Vagina (tissue), 2 donors: ENCODE measurements at regions not wholly inside any gene's neighbourhood (a gene's known extent, or its start where the extent isn't known, plus 50 kb on each side); places are given as distances from the start of the nearest gene placed in this dataset.

Source experiments
- DNase-seq, 2 donors: peaks; one replicate each; pipeline ENCODE4 v3.0.0-alpha.2; 2017; ENCODE audit errors: extremely low spot score in 2 of 2
- H3K27ac ChIP-seq: fragments of 200-600 bp; sonication (generic); one replicate; pipeline ENCODE4 v1.5.1; 2019
- H3K27me3 ChIP-seq: fragments of 200-600 bp; sonication (generic); one replicate; pipeline ENCODE4 v1.5.1; 2019
- H3K36me3 ChIP-seq, 2 donors: fragments of 200-600 bp; sonication (generic); one replicate each; pipeline ENCODE4 v1.5.1; 2017 to 2019
- H3K4me1 ChIP-seq: fragments of 200-600 bp; sonication (generic); one replicate; pipeline ENCODE4 v1.5.1; 2019
- H3K4me3 ChIP-seq, 2 donors: fragments of 200-600 bp; sonication (generic); 1 replicate in 1 of 2; 2 replicates in 1 of 2; pipeline ENCODE4 v1.5.1; 2016 to 2019
- H3K9me3 ChIP-seq: fragments of 200-600 bp; sonication (generic); one replicate; pipeline ENCODE4 v1.5.1; 2019
- POLR2A ChIP-seq, 2 donors: fragments of 450-650 bp; IDR thresholded peaks; one replicate each; pipeline ENCODE4 v1.6.1; 2017; ENCODE audit warnings: antibody characterized with exemption in 2 of 2, mild to moderate bottlenecking in 2 of 2, moderate library complexity in 2 of 2
- POLR2AphosphoS5 ChIP-seq, 2 donors: sonication (generic); formaldehyde crosslinking; IDR thresholded peaks; one replicate each; pipeline ENCODE4 v1.9.0; 2017; ENCODE audit warnings: antibody characterized with exemption in 2 of 2, mild to moderate bottlenecking in 2 of 2, low read depth in 1 of 2; ENCODE audit not compliant: insufficient read depth in 1 of 2
- intact Hi-C: fragments of 100-400 bp; cut with DNase I; formaldehyde crosslinking; loops from one replicate; pipeline ENCODE4 v1.15.1; 2023
- TF ChIP-seq, protein P1 (sequence below), 3 experiments: fragments of 450-650 bp in 2 of 3; fragments of 200-600 bp in 1 of 3; sonication (generic) in 1 of 3; IDR thresholded peaks; one replicate each; pipeline ENCODE4 v1.5.1; 2017 to 2019; ENCODE audit warnings: antibody characterized with exemption in 3 of 3, mild to moderate bottlenecking in 2 of 3, moderate library complexity in 2 of 3

DNA sequence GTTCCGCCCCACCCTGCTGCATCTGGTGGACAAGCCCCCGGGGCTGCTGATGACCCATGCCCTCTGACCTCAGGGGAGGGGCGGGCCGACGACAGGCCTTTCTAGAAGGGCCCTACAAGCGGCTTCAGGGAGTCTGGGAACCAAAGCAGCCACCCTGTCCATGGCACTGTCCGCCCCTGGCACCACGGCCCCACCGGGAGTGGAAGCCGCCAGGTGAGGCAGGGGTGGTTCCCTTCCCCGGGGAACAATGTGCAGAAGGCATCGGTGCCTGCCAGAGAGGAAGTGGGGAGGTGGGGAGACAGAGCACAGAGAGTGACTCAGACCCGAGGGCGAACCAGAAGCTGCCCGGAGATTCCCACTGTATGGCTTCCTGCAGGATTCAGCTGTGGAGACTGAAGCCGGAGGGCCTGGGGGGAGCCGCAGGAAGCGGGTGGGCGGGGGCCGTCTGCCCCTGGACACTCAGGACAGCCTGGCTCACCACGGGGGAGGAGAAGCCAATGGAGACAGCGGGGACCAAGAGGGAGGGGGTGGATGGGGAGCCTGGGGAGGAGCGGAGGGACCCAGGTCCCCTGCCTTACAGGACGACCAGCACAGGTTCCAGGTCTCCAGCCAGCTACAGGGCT lies 134.0 kb downstream of the TPRA1 start:
- Histone ChIP-seq H3K36me3 (no peaks in the 10 kb centered on the region), H3K27ac (no peak overlapping the region)
- intact Hi-C loops, result loop anchor here (10.0 kb wide), 1 partner anchor 702 kb away; no protein-coding TSS in a partner anchor

DNA sequence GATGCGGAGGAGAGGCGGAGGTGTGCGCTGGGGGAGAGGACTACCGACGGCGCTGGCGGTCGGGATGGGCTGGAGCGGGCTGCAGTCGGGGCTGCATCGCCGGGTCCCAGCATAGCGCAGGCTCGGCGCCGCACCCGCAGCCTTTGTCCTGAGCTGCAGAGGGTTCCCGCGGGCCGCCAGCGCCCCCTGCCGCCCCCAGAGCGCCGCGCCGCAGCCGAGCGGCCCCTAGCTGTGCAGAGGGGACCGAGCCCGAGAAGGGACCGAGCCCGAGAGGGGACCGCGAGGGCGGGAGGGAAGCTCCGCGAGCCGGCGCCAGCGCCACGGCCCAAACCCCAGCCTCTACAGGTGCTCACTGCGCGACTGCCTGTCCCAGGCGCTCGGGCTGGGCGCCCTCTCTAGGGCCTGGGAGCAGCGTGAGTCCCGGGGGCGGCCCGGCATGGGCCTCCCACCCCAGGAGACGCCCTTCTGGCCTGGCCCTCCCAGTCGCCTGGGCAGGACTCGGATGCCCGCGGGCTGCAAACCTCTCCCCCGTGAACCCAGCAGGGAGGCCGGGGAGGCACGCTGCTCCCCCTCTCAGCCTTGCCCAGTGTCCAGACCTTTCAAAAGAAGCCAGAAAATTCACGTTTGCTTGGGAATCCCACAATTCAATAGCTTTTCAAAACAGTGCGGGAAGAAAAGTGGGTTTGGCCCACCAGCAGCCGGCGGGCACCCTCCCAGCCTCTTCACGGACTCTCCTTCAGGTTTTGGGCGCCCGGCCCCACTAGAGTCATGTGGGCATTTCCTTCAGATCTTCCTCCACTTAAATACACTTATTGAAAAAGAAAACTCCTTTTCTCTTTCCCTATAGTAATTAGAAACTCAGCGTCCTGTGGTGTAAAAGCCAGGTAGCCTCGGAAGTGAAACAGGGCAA lies 134.7 kb downstream of the TPRA1 start:
- H3K9me3 ChIP-seq, result no peaks in the 10 kb centered on the region
- intact Hi-C loops, result loop anchor here (10.0 kb wide), 1 partner anchor 701 kb away; no protein-coding TSS in a partner anchor
- peaks cover 26% of the 10 kb centered on the region for H3K4me1 ChIP-seq
- no peaks in the 10 kb centered on the region for H3K36me3 ChIP-seq
- peak overlapping the region; percentile 16 to 23 for H3K4me3 ChIP-seq
- H3K27ac ChIP-seq, result no peak overlapping the region
- no peak for TF ChIP-seq POLR2AphosphoS5 (IDR thresholded peaks at IDR 0.05; ENCODE audit: insufficient read depth in 1 of 2, low read depth in 1 of 2)
- TF ChIP-seq POLR2A (IDR thresholded peaks at IDR 0.05), result no peak
- TF ChIP-seq, protein P1, sequence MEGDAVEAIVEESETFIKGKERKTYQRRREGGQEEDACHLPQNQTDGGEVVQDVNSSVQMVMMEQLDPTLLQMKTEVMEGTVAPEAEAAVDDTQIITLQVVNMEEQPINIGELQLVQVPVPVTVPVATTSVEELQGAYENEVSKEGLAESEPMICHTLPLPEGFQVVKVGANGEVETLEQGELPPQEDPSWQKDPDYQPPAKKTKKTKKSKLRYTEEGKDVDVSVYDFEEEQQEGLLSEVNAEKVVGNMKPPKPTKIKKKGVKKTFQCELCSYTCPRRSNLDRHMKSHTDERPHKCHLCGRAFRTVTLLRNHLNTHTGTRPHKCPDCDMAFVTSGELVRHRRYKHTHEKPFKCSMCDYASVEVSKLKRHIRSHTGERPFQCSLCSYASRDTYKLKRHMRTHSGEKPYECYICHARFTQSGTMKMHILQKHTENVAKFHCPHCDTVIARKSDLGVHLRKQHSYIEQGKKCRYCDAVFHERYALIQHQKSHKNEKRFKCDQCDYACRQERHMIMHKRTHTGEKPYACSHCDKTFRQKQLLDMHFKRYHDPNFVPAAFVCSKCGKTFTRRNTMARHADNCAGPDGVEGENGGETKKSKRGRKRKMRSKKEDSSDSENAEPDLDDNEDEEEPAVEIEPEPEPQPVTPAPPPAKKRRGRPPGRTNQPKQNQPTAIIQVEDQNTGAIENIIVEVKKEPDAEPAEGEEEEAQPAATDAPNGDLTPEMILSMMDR (IDR thresholded peaks at IDR 0.05), result peak; percentile 60 to 95 (median 78)
- no peak for DNase-seq
- peaks cover 11% of the 10 kb centered on the region for H3K27me3 ChIP-seq

More for the DNA sequence above, 134.0 kb downstream of the TPRA1 start:
- TF ChIP-seq POLR2A (IDR thresholded peaks at IDR 0.05) (no peak), POLR2AphosphoS5 (IDR thresholded peaks at IDR 0.05; ENCODE audit: insufficient read depth in 1 of 2, low read depth in 1 of 2) (no peak)
- TF ChIP-seq, protein P1 (IDR thresholded peaks at IDR 0.05), result no peak
- no peak for DNase-seq
- peak overlapping the region in 1 of 2 donors; percentile 0 for H3K4me3 ChIP-seq
- no peaks in the 10 kb centered on the region for H3K9me3 ChIP-seq
- H3K4me1 ChIP-seq, result peaks cover 26% of the 10 kb centered on the region
- peaks cover 11% of the 10 kb centered on the region for H3K27me3 ChIP-seq

DNA sequence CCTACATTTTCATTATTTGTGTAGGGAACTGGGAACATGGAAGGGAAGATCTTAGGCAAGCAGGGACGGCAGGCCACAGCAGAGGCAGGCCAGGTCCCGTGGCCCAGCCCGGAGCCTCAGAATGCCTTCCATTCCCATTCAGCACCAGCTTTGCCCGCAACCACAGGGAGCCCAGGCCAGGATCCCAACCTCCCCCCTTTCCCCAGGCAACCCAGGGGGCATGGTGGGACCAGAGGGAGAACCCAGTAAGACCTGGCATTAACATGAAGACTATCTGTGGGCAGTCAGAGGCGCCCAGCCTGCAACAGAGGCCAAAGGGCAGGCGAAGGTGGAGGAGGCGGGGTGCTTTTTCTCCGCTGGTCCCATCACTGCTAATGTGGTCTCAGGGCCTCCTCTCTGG lies 135.6 kb downstream of the TPRA1 start:
- peaks cover 26% of the 10 kb centered on the region for H3K4me1 ChIP-seq
- H3K4me3 ChIP-seq, result no peak overlapping the region
- TF ChIP-seq, protein P1 (IDR thresholded peaks at IDR 0.05), result no peak
- TF ChIP-seq POLR2A (IDR thresholded peaks at IDR 0.05), result no peak
- TF ChIP-seq POLR2AphosphoS5 (IDR thresholded peaks at IDR 0.05; ENCODE audit: insufficient read depth in 1 of 2, low read depth in 1 of 2), result no peak
- H3K27me3 ChIP-seq, result peaks cover 11% of the 10 kb centered on the region
- no peaks in the 10 kb centered on the region for H3K9me3 ChIP-seq
- H3K36me3 ChIP-seq, result no peaks in the 10 kb centered on the region
- DNase-seq, result no peak
- H3K27ac ChIP-seq, result no peak overlapping the region
- intact Hi-C loops, result loop anchor here (5.0 to 10.0 kb wide), 2 partner anchors 448 to 700 kb away; no protein-coding TSS in a partner anchor

DNA sequence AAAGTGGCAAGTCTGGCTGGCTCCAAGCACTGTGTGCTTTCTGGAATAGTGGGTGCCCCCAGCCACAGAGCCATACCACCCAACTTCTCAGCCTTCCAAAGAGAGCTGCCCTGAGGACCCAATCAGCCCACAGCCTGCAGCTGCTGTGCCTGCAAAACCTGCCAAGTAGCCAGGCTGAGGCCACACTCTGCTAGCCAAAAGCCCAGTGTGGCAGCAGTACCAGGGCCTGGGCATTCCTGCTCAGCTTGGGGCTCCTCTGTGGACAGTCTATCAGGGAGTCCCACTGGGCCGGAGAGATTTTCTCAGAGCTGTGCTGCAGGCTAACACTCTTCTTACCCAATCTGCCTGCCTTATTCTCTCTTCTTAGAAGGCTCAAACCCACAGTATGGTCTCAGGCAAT lies 136.5 kb downstream of the TPRA1 start:
- no peak for DNase-seq
- H3K4me1 ChIP-seq, result peaks cover 26% of the 10 kb centered on the region

More for the DNA sequence above, 136.5 kb downstream of the TPRA1 start:
- Histone ChIP-seq H3K27ac (no peak overlapping the region), H3K9me3 (no peaks in the 10 kb centered on the region), H3K4me3 (no peak overlapping the region), H3K27me3 (peaks cover 11% of the 10 kb centered on the region), H3K36me3 (no peaks in the 10 kb centered on the region)
- intact Hi-C loops, result loop anchor here (5.0 to 10.0 kb wide), 2 partner anchors 447 to 699 kb away; no protein-coding TSS in a partner anchor
- TF ChIP-seq POLR2A (IDR thresholded peaks at IDR 0.05) (no peak), POLR2AphosphoS5 (IDR thresholded peaks at IDR 0.05; ENCODE audit: insufficient read depth in 1 of 2, low read depth in 1 of 2) (no peak)
- TF ChIP-seq, protein P1 (IDR thresholded peaks at IDR 0.05), result no peak
